ENCODE measurements at regions not wholly inside any gene's neighbourhood (a gene's known extent, or its start where the extent isn't known, plus 50 kb on each side); places are given as distances from the start of the nearest gene placed in this dataset.

GRCh38 chr18:29009250-29009803 is 832.4 kb upstream of the CDH2 start:
- no peak for TF ChIP-seq CTCF (IDR thresholded peaks at IDR 0.05; ENCODE audit: low read depth, low read length)
- DNase-seq (ENCODE audit: extremely low read depth, low read depth) = no peak

- no peak for DNase-seq (ENCODE audit: extremely low read depth, low read depth)
- TF ChIP-seq CTCF (IDR thresholded peaks at IDR 0.05; ENCODE audit: low read depth, low read length) = no peak
Measured at GRCh38 chr18:29008809-29009208, 831.9 kb upstream of the CDH2 start.

- no peak for TF ChIP-seq CTCF (IDR thresholded peaks at IDR 0.05; ENCODE audit: low read depth, low read length)
- DNase-seq (ENCODE audit: extremely low read depth, low read depth) = no peak
Measured at GRCh38 chr18:29007986-29008654, 831.2 kb upstream of the CDH2 start.

GRCh38 chr18:29004921-29005320 is 828.0 kb upstream of the CDH2 start:
- no peak for DNase-seq (ENCODE audit: extremely low read depth, low read depth)
- TF ChIP-seq CTCF (IDR thresholded peaks at IDR 0.05; ENCODE audit: low read depth, low read length) = no peak

- TF ChIP-seq CTCF (IDR thresholded peaks at IDR 0.05; ENCODE audit: low read depth, low read length) = no peak
- no peak for DNase-seq (ENCODE audit: extremely low read depth, low read depth)
Measured at GRCh38 chr18:29003194-29003593, 826.3 kb upstream of the CDH2 start.

- no peak for TF ChIP-seq CTCF (IDR thresholded peaks at IDR 0.05; ENCODE audit: low read depth, low read length)
- no peak for DNase-seq (ENCODE audit: extremely low read depth, low read depth)
Measured at GRCh38 chr18:29002747-29003146, 825.8 kb upstream of the CDH2 start.

- DNase-seq (ENCODE audit: extremely low read depth, low read depth) = no peak
- no peak for TF ChIP-seq CTCF (IDR thresholded peaks at IDR 0.05; ENCODE audit: low read depth, low read length)
Measured at GRCh38 chr18:28999726-29000125, 822.8 kb upstream of the CDH2 start.
